Prostate gland (tissue), 2 donors: ENCODE measurements at regions not wholly inside any gene's neighbourhood (a gene's known extent, or its start where the extent isn't known, plus 50 kb on each side); places are given as distances from the start of the nearest gene placed in this dataset.

ENCODE experiments used
- DNase-seq: peaks from one replicate; pipeline ENCODE4 v3.0.0-alpha.2; 2019; ENCODE audit warnings: low spot score
- H3K27ac ChIP-seq, 2 donors: fragments of 200-600 bp; sonication (generic); 2 replicates each; pipeline ENCODE4 v1.5.1; 2017 to 2019
- H3K27me3 ChIP-seq: fragments of 200-600 bp; sonication (generic); replicated peaks from 2 replicates; pipeline ENCODE4 v1.5.1; 2019; ENCODE audit not compliant: insufficient read depth
- H3K36me3 ChIP-seq, 2 donors: fragments of 200-600 bp; sonication (generic); 1 replicate in 1 of 2; 2 replicates in 1 of 2; pipeline versions ENCODE4 v1.5.1 to v1.8.1; 2017 to 2019
- H3K4me1 ChIP-seq: fragments of 200-600 bp; sonication (generic); replicated peaks from 2 replicates; pipeline ENCODE4 v1.5.1; 2019
- H3K4me3 ChIP-seq, 2 donors: fragments of 200-600 bp; sonication (generic); 2 replicates each; pipeline ENCODE4 v1.5.1; 2017 to 2019
- H3K9me3 ChIP-seq: fragments of 200-600 bp; sonication (generic); 2 replicates; pipeline ENCODE4 v1.5.1; 2017
- POLR2A ChIP-seq: fragments of 450-650 bp; IDR thresholded peaks from one replicate; pipeline ENCODE4 v1.6.1; 2016; ENCODE audit warnings: antibody characterized with exemption, mild to moderate bottlenecking
- POLR2AphosphoS5 ChIP-seq: sonication (generic); formaldehyde crosslinking; IDR thresholded peaks from one replicate; pipeline ENCODE4 v1.6.1; 2017; ENCODE audit warnings: antibody characterized with exemption
- WGBS: methylation state at CpG from one replicate; pipeline ENCODE4 v1.1.5; 2018; 5-methylcytosine and 5-hydroxymethylcytosine counted together
- intact Hi-C: fragments of 100-400 bp; cut with DNase I; formaldehyde crosslinking; loops from one replicate; pipeline ENCODE4 v1.14.2; 2022
- TF ChIP-seq, protein P1 (sequence below), 4 experiments: fragments of 200-600 bp in 2 of 4; fragments of 450-650 bp in 2 of 4; sonication (generic) in 2 of 4; IDR thresholded peaks; 1 replicate in 3 of 4; 2 replicates in 1 of 4; pipeline ENCODE4 v1.5.1; 2016 to 2019; ENCODE audit warnings: antibody characterized with exemption in 4 of 4, mild to moderate bottlenecking in 2 of 4, moderate library complexity in 2 of 4

DNA sequence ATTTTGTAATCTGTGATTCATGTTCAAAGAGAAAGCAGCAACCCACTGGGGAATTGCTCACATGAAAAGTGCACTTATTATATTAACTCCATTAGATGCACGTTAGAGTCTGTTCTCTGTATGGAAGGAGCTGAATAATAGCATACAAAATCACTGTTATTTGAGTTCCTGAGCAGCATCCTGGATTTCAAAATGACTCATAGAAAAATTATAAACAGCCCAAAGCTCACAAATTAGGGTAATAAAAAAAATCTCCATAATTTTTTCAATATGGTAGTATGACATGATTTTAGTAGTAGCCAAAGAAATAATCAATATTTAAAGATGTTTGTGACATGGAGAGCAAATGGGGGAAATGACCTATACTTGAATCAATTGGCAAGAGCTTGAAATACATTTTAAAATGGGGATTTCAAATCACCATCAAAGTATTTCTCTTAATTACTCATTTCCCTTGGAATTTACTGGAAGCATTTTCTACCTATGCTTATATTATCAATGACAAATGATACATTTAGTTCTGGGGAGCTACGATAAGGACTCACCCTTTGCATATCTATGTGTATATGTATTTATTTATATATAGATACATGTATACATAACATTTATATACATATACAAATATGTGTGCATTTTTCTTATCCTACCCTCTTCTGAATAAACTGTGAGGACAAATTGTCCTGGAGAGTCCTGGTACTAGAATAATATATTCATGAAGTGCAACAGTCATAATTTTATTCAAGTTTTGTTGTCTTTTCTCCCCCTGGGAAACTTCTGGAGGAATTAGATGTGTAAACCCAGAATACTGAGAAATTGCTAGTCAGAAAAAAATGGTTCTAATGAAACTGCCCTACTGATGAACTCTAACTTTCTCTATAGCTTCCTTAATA is 116.3 kb downstream of the RPL22L1 start:
- H3K36me3 ChIP-seq, result no peaks in the 10 kb centered on the region
- H3K9me3 ChIP-seq, result no peaks in the 10 kb centered on the region
- WGBS, result 74% methylated on average over 2 of the region's 2 CpGs
- intact Hi-C loops, result no loop called here
- no peak overlapping the region for H3K4me3 ChIP-seq
- TF ChIP-seq POLR2AphosphoS5 (no peak), POLR2A (no peak)
- TF ChIP-seq, protein P1, sequence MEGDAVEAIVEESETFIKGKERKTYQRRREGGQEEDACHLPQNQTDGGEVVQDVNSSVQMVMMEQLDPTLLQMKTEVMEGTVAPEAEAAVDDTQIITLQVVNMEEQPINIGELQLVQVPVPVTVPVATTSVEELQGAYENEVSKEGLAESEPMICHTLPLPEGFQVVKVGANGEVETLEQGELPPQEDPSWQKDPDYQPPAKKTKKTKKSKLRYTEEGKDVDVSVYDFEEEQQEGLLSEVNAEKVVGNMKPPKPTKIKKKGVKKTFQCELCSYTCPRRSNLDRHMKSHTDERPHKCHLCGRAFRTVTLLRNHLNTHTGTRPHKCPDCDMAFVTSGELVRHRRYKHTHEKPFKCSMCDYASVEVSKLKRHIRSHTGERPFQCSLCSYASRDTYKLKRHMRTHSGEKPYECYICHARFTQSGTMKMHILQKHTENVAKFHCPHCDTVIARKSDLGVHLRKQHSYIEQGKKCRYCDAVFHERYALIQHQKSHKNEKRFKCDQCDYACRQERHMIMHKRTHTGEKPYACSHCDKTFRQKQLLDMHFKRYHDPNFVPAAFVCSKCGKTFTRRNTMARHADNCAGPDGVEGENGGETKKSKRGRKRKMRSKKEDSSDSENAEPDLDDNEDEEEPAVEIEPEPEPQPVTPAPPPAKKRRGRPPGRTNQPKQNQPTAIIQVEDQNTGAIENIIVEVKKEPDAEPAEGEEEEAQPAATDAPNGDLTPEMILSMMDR (IDR thresholded peaks at IDR 0.05), result no peak
- no peak overlapping the region for H3K27ac ChIP-seq
- DNase-seq, result no peak
- H3K4me1 ChIP-seq, result no peaks in the 10 kb centered on the region
- H3K27me3 ChIP-seq, result no peaks in the 10 kb centered on the region

DNA sequence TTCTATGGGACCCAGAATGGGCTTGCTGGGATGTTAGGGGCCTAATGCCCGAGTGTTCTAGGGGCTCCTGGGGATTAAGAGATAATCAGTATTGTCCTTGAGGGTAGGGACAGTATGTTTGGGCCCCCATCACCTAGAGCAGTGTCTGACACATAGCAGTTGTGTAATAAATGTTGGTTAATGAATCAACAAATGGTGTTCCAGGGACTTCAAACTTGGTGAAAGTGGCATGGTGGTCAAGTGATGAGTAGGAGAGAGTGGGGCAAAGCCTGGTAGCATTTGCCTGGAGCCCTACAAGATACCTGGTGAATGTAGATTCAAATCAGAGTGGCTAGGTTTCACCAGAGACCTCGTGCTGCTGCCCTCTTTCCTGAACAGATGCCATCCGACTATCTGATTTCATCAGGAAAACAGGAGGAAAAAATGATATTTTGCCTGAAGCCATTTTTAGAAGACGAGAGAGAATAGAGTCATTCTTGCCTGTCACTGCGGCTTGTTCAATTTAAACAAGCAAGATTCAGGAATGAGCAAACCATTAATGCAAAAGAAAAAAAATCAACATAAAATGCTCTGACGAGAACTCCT is 117.3 kb downstream of the RPL22L1 start:
- Histone ChIP-seq H3K36me3 (no peaks in the 10 kb centered on the region), H3K4me1 (no peaks in the 10 kb centered on the region), H3K9me3 (no peaks in the 10 kb centered on the region), H3K4me3 (no peak overlapping the region), H3K27ac (peak overlapping the region in 1 of 2 donors; percentile 27), H3K27me3 (no peaks in the 10 kb centered on the region)
- no peak for TF ChIP-seq POLR2A
- TF ChIP-seq, protein P1 (IDR thresholded peaks at IDR 0.05), result no peak
- TF ChIP-seq POLR2AphosphoS5, result no peak
- WGBS, result 87% methylated on average over 6 of the region's 6 CpGs
- DNase-seq, result no peak
- intact Hi-C loops, result no loop called here

DNA sequence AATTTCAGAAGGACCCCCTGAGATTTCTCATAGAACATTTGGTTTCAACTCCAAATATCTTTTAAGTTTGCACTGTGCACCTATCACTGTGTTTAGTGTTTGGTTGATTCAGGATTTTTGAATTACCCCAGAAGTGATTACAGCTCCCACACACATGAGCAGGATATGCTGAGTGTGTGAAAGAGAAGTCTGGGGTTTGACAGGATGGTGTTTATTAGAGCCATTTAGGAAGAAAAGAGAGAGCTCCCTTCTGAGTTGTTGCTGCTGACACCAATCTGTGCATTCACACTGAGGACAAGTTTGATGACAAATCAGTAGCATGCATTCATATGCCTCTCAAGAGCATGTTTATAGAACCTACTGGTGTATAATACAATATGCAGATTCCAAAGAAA is 118.1 kb downstream of the RPL22L1 start:
- intact Hi-C loops, result no loop called here
- no peaks in the 10 kb centered on the region for H3K27me3 ChIP-seq
- TF ChIP-seq, protein P1 (IDR thresholded peaks at IDR 0.05), result no peak
- no peak for TF ChIP-seq POLR2AphosphoS5
- no peak for TF ChIP-seq POLR2A
- no peak overlapping the region for H3K4me3 ChIP-seq
- H3K9me3 ChIP-seq, result no peaks in the 10 kb centered on the region
- no peaks in the 10 kb centered on the region for H3K4me1 ChIP-seq
- no peak for DNase-seq
- H3K27ac ChIP-seq, result peak overlapping the region in 1 of 2 donors; percentile 27
- no peaks in the 10 kb centered on the region for H3K36me3 ChIP-seq

DNA sequence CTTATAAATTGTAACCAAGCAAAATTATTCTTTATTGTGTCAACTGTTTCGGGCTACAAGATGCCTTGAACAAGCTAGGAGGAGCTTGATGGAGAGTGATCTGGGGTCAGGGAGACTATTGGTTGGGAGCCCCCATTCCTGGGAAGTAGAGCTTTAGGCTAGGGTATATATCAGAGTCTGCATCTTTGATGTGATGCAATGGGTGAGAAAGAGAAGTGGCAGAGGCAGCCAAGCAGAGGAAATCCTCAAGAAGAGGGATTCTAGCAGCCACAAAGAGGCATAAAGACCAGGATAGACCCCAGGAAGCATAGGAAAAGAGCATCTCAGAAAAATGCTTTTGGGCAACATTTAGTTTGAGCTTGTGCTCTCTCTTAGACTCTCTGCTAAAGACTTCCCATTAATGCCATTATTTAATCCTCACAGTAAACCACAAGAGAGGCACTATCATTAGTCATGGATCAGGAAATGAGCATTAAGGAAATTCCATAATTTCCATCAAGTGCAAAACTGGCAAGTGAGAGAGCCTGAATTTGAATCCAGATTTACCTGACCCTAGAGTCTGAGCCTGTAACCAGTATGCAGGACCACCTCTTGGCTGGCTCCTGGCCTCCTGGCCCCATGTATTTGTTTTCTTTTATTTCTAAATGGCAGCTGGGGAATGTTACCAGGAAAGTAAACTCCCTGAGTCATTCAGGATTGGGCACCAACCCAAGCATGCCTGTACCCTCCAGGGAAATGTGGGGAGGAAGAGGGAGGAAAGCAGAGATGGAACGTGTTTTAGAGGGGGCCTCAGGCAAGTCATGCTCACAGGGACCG is 118.7 kb downstream of the RPL22L1 start:
- Histone ChIP-seq H3K27ac (no peak overlapping the region), H3K36me3 (no peaks in the 10 kb centered on the region)
- peak; percentile 37 for DNase-seq

More for the DNA sequence above, 118.7 kb downstream of the RPL22L1 start:
- intact Hi-C loops, result no loop called here
- 21% methylated on average over 3 of the region's 3 CpGs for WGBS
- Histone ChIP-seq H3K27me3 (no peaks in the 10 kb centered on the region), H3K9me3 (no peaks in the 10 kb centered on the region), H3K4me1 (no peaks in the 10 kb centered on the region), H3K4me3 (no peak overlapping the region)
- TF ChIP-seq POLR2AphosphoS5, result peak; percentile 50
- TF ChIP-seq, protein P1 (IDR thresholded peaks at IDR 0.05), result no peak
